ENCODE measurements at regions not wholly inside any gene's neighbourhood (a gene's known extent, or its start where the extent isn't known, plus 50 kb on each side); places are given as distances from the start of the nearest gene placed in this dataset.

DNA sequence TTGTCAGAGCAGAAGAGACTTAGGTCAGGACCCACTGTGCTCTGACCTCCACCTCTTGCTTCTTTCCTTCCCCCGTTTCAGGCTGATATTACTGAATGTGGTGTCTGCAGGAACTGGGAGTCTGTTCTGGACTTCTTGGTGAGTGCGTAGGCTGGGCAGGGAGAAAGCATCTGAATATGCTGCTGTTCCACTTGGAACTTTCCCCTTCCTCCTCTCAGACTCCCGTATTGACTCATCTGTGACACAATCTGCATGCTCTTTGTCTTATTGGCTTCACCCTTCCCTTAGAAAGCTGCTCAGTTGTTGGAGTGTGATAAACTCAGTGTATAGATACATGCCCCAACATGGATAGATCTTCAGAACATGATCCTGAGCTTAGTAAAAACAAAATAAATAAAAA lies 137.6 kb upstream of the HABP2 start:
- TF ChIP-seq EZH2 (IDR thresholded peaks at IDR 0.05; ENCODE audit: borderline replicate concordance, insufficient read depth, low read length, poor library complexity, severe bottlenecking) (no peak), POLR2AphosphoS5 (IDR thresholded peaks at IDR 0.05) (no peak), SMC3 (conservative IDR thresholded peaks at IDR 0.05; ENCODE audit: poor library complexity) (no peak), RAD21 (conservative IDR thresholded peaks at IDR 0.05) (no peak)
- TF ChIP-seq, protein P1, sequence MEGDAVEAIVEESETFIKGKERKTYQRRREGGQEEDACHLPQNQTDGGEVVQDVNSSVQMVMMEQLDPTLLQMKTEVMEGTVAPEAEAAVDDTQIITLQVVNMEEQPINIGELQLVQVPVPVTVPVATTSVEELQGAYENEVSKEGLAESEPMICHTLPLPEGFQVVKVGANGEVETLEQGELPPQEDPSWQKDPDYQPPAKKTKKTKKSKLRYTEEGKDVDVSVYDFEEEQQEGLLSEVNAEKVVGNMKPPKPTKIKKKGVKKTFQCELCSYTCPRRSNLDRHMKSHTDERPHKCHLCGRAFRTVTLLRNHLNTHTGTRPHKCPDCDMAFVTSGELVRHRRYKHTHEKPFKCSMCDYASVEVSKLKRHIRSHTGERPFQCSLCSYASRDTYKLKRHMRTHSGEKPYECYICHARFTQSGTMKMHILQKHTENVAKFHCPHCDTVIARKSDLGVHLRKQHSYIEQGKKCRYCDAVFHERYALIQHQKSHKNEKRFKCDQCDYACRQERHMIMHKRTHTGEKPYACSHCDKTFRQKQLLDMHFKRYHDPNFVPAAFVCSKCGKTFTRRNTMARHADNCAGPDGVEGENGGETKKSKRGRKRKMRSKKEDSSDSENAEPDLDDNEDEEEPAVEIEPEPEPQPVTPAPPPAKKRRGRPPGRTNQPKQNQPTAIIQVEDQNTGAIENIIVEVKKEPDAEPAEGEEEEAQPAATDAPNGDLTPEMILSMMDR (IDR thresholded peaks at IDR 0.05; ENCODE audit: poor library complexity, severe bottlenecking) = no peak
- TF ChIP-seq, protein P2, sequence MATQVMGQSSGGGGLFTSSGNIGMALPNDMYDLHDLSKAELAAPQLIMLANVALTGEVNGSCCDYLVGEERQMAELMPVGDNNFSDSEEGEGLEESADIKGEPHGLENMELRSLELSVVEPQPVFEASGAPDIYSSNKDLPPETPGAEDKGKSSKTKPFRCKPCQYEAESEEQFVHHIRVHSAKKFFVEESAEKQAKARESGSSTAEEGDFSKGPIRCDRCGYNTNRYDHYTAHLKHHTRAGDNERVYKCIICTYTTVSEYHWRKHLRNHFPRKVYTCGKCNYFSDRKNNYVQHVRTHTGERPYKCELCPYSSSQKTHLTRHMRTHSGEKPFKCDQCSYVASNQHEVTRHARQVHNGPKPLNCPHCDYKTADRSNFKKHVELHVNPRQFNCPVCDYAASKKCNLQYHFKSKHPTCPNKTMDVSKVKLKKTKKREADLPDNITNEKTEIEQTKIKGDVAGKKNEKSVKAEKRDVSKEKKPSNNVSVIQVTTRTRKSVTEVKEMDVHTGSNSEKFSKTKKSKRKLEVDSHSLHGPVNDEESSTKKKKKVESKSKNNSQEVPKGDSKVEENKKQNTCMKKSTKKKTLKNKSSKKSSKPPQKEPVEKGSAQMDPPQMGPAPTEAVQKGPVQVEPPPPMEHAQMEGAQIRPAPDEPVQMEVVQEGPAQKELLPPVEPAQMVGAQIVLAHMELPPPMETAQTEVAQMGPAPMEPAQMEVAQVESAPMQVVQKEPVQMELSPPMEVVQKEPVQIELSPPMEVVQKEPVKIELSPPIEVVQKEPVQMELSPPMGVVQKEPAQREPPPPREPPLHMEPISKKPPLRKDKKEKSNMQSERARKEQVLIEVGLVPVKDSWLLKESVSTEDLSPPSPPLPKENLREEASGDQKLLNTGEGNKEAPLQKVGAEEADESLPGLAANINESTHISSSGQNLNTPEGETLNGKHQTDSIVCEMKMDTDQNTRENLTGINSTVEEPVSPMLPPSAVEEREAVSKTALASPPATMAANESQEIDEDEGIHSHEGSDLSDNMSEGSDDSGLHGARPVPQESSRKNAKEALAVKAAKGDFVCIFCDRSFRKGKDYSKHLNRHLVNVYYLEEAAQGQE (IDR thresholded peaks at IDR 0.05; ENCODE audit: borderline replicate concordance) = no peak
